IMR-90 (cell line): ENCODE measurements at regions not wholly inside any gene's neighbourhood (a gene's known extent, or its start where the extent isn't known, plus 50 kb on each side); places are given as distances from the start of the nearest gene placed in this dataset.

ENCODE experiments used
- ATAC-seq: fragments of 200-7000 bp; cut with Tn5 transposase; 2 replicates; pipeline ENCODE4 v1.9.1; 2020; ENCODE audit warnings: low read depth, mild to moderate bottlenecking, moderate library complexity
- BruUV-seq: library from RNA; stranded (reverse); fragments of 400-500 nt; replicated peaks from 2 replicates; lab custom pipeline; 2021; lab: Mats Ljungman, UMichigan
- CTCF ChIA-PET: fragments of 300-600 bp; formaldehyde crosslinking; extraction: SDS; loops from one replicate; lab custom pipeline; 2021; ENCODE audit warnings: antibody characterized with exemption; lab: Yijun Ruan, JAX
- POLR2A ChIA-PET: fragments of 300-600 bp; sonication (Branson Sonifier 250); formaldehyde crosslinking; loops from one replicate; lab custom pipeline; 2022; ENCODE audit warnings: antibody characterized with exemption; ENCODE audit not compliant: unreplicated experiment; lab: Charles Lee
- DNase-seq: peaks from one replicate; pipeline ENCODE4 v3.0.0; 2013
- H2AFZ ChIP-seq: replicated peaks from 2 replicates; pipeline ENCODE3; 2013; ENCODE audit warnings: low read length, mild to moderate bottlenecking; ENCODE audit not compliant: poor library complexity
- H2AK5ac ChIP-seq: 2 replicates; pipeline ENCODE4 v1.6.1; 2013; ENCODE audit warnings: low read depth, low read length, inconsistent platforms
- H2AK9ac ChIP-seq: replicated peaks from 2 replicates; pipeline ENCODE3; 2013; ENCODE audit warnings: mild to moderate bottlenecking, low read depth, low read length, moderate library complexity; ENCODE audit not compliant: poor library complexity
- H2BK120ac ChIP-seq: 2 replicates; pipeline ENCODE4 v1.6.1; 2013; ENCODE audit warnings: low read depth, low read length, inconsistent platforms
- H2BK15ac ChIP-seq: 3 replicates; pipeline ENCODE4 v1.6.1; 2013; ENCODE audit warnings: low read depth, low read length, inconsistent platforms
- H2BK20ac ChIP-seq: 2 replicates; pipeline ENCODE4 v1.6.1; 2013; ENCODE audit warnings: low read depth, mild to moderate bottlenecking, inconsistent platforms, low read length, moderate library complexity
- H2BK5ac ChIP-seq: 2 replicates; pipeline ENCODE4 v1.6.1; 2013; ENCODE audit warnings: mild to moderate bottlenecking, low read depth, low read length, inconsistent platforms; ENCODE audit not compliant: poor library complexity, severe bottlenecking
- H3K14ac ChIP-seq: replicated peaks from 2 replicates; pipeline ENCODE4 v1.6.1; 2013; ENCODE audit warnings: low read depth, low read length, inconsistent platforms
- H3K18ac ChIP-seq: 2 replicates; pipeline ENCODE4 v1.6.1; 2013; ENCODE audit warnings: low read depth, low read length, control low read depth
- H3K23ac ChIP-seq: 2 replicates; pipeline ENCODE4 v1.6.1; 2013; ENCODE audit warnings: low read depth, low read length, inconsistent platforms
- H3K27ac ChIP-seq: 2 replicates; pipeline ENCODE4 v1.5.1; 2013; ENCODE audit warnings: mild to moderate bottlenecking, control low read depth, low read length; ENCODE audit not compliant: insufficient read depth
- H3K27me3 ChIP-seq: 2 replicates; pipeline ENCODE4 v1.6.1; 2013; ENCODE audit warnings: low read length; ENCODE audit not compliant: control insufficient read depth, insufficient read depth
- H3K36me3 ChIP-seq: 2 replicates; pipeline ENCODE4 v1.6.1; 2013; ENCODE audit warnings: low read length, mixed read lengths; ENCODE audit not compliant: control insufficient read depth, insufficient read depth
- H3K4ac ChIP-seq: 2 replicates; pipeline ENCODE4 v1.6.1; 2013; ENCODE audit warnings: low read depth, low read length, inconsistent platforms
- H3K4me1 ChIP-seq: 2 replicates; pipeline ENCODE4 v1.6.1; 2013; ENCODE audit warnings: low read length, mixed read lengths; ENCODE audit not compliant: control insufficient read depth, insufficient read depth
- H3K4me2 ChIP-seq: 2 replicates; pipeline ENCODE4 v1.6.1; 2013; ENCODE audit warnings: low read depth, mild to moderate bottlenecking, control low read depth, low read length, moderate library complexity
- H3K4me3 ChIP-seq: 2 replicates; pipeline ENCODE4 v1.5.1; 2013; ENCODE audit warnings: low read depth, mild to moderate bottlenecking, control low read depth, low read length, moderate library complexity; ENCODE audit not compliant: insufficient read depth
- H3K56ac ChIP-seq: 2 replicates; pipeline ENCODE4 v1.6.1; 2013; ENCODE audit warnings: low read length, inconsistent platforms; ENCODE audit not compliant: insufficient read depth; ENCODE audit errors: extremely low read depth
- H3K79me1 ChIP-seq, 2 experiments: 2 replicates each; pipeline ENCODE4 v1.6.1; 2013; ENCODE audit warnings: low read length in 2 of 2, inconsistent platforms in 1 of 2, low read depth in 1 of 2
- H3K9ac ChIP-seq: 2 replicates; pipeline ENCODE4 v1.6.1; 2013; ENCODE audit warnings: low read depth, low read length, control low read depth
- H3K9me1 ChIP-seq: 2 replicates; pipeline ENCODE4 v1.6.1; 2013; ENCODE audit warnings: low read length, inconsistent platforms; ENCODE audit not compliant: insufficient read depth
- H3K9me3 ChIP-seq: 2 replicates; pipeline ENCODE4 v1.6.1; 2013; ENCODE audit warnings: low read length; ENCODE audit not compliant: control insufficient read depth, insufficient read depth
- H4K20me1 ChIP-seq: 2 replicates; pipeline ENCODE4 v1.6.1; 2013; ENCODE audit warnings: low read length, inconsistent platforms; ENCODE audit not compliant: insufficient read depth
- H4K5ac ChIP-seq: 2 replicates; pipeline ENCODE4 v1.6.1; 2013; ENCODE audit warnings: mild to moderate bottlenecking, low read depth, low read length, control low read depth
- H4K8ac ChIP-seq, 2 experiments: 2 replicates each; pipeline ENCODE4 v1.6.1; 2013; ENCODE audit warnings: low read depth in 2 of 2, low read length in 2 of 2, control low read depth in 1 of 2, inconsistent platforms in 1 of 2
- H4K91ac ChIP-seq: 2 replicates; pipeline ENCODE4 v1.6.1; 2013; ENCODE audit warnings: low read depth, low read length, inconsistent platforms; ENCODE audit not compliant: insufficient read depth
- BHLHE40 ChIP-seq: fragments of 150-350 bp; IDR thresholded peaks from 2 replicates; pipeline ENCODE4 v1.6.1; 2016; ENCODE audit warnings: mild to moderate bottlenecking, low read depth, low read length
- CEBPB ChIP-seq: IDR thresholded peaks from 2 replicates; pipeline ENCODE4 v1.6.1; 2012; ENCODE audit warnings: low read depth, low read length, improper control_type of control experiment
- CHD1 ChIP-seq: IDR thresholded peaks from 2 replicates; pipeline ENCODE4 v1.6.1; 2012; ENCODE audit warnings: low read depth, low read length, improper control_type of control experiment
- CTCF ChIP-seq: conservative IDR thresholded peaks from 2 replicates; pipeline ENCODE4 v1.5.1; 2012; ENCODE audit warnings: mild to moderate bottlenecking, low read depth, low read length, improper control_type of control experiment
- ELK1 ChIP-seq: fragments of 150-350 bp; IDR thresholded peaks from 2 replicates; pipeline ENCODE4 v1.6.1; 2016; ENCODE audit warnings: low read depth, mild to moderate bottlenecking, low read length, moderate library complexity, borderline replicate concordance
- MAFK ChIP-seq: IDR thresholded peaks from 2 replicates; pipeline ENCODE4 v1.6.1; 2012; ENCODE audit warnings: low read depth, low read length, improper control_type of control experiment
- MAZ ChIP-seq: IDR thresholded peaks from 2 replicates; pipeline ENCODE4 v1.6.1; 2012; ENCODE audit warnings: low read depth, mild to moderate bottlenecking, low read length, improper control_type of control experiment, moderate library complexity, borderline replicate concordance
- MXI1 ChIP-seq: IDR thresholded peaks from 2 replicates; pipeline ENCODE4 v1.6.1; 2012; ENCODE audit warnings: low read depth, mild to moderate bottlenecking, low read length, moderate library complexity, borderline replicate concordance
- NFE2L2 ChIP-seq: fragments of 150-350 bp; IDR thresholded peaks from 2 replicates; pipeline ENCODE4 v1.6.1; 2016; ENCODE audit warnings: low read depth, mild to moderate bottlenecking, low read length
- POLR2A ChIP-seq: IDR thresholded peaks from 2 replicates; pipeline ENCODE4 v1.6.1; 2012; ENCODE audit warnings: mild to moderate bottlenecking, low read depth, low read length
- RAD21 ChIP-seq: IDR thresholded peaks from 2 replicates; pipeline ENCODE4 v1.6.1; 2012; ENCODE audit warnings: low read length, improper control_type of control experiment
- RCOR1 ChIP-seq: IDR thresholded peaks from 2 replicates; pipeline ENCODE4 v1.6.1; 2012; ENCODE audit warnings: mild to moderate bottlenecking, low read length, improper control_type of control experiment; ENCODE audit not compliant: insufficient replicate concordance
- RFX5 ChIP-seq: IDR thresholded peaks from 2 replicates; pipeline ENCODE4 v1.8.0; 2012; ENCODE audit warnings: low read depth, mild to moderate bottlenecking, low read length, moderate library complexity
- SMC3 ChIP-seq: fragments of 150-350 bp; IDR thresholded peaks from 2 replicates; pipeline ENCODE4 v1.6.1; 2016; ENCODE audit warnings: low read depth, mild to moderate bottlenecking, antibody characterized with exemption, low read length, moderate library complexity
- USF2 ChIP-seq: fragments of 150-350 bp; IDR thresholded peaks from 2 replicates; pipeline ENCODE4 v1.6.1; 2017; ENCODE audit warnings: mild to moderate bottlenecking, antibody characterized with exemption, low read length, low read depth
- WGBS, 2 experiments: methylation state at CpG; one replicate each; pipeline versions ENCODE4 v1.1.5 to v1.1.7; 2013; ENCODE audit warnings: missing lambda C conversion rate in 2 of 2; ENCODE audit not compliant: insufficient read length in 1 of 2; ENCODE audit errors: extremely low coverage in 2 of 2; 5-methylcytosine and 5-hydroxymethylcytosine counted together
- dilution Hi-C: fragments of 300-500 bp; cut with HindIII; formaldehyde crosslinking; loops from one replicate; pipeline ENCODE4 v1.14.3; 2018; ENCODE audit warnings: low sequenced_read_pairs; ENCODE audit not compliant: unreplicated experiment
- in situ Hi-C: fragments of 300-500 bp; cut with MboI; formaldehyde crosslinking; loops from 3 replicates; pipeline ENCODE4 v1.14.3; 2019; ENCODE audit warnings: low sequenced_read_pairs, inconsistent platforms, mixed read lengths
- intact Hi-C: fragments of 100-400 bp; cut with micrococcal nuclease; formaldehyde crosslinking; loops from 2 replicates; pipeline ENCODE4 v1.10.0; 2022

- Histone ChIP-seq H3K9me1 (0 out of 2 replicates have a peak, but pooled peaks cover 2% of the 10 kb centered on the region), H2BK120ac (no peak overlapping the region), H3K4me3 (no peak overlapping the region), H2AK9ac (peak overlapping the region; percentile 37), H3K79me1 (no peaks in the 10 kb centered on the region), H2BK20ac (no peak overlapping the region), H3K18ac (no peak overlapping the region), H2AK5ac (no peak overlapping the region), H3K36me3 (no peaks in the 10 kb centered on the region), H2BK5ac (no peak overlapping the region), H3K9me3 (no peaks in the 10 kb centered on the region), H2AFZ (peak overlapping the region; percentile 24), H4K91ac (no peak overlapping the region), H3K14ac (no peak overlapping the region), H3K23ac (no peak overlapping the region), H3K4ac (no peak overlapping the region), H3K27me3 (peaks cover 11% of the 10 kb centered on the region), H2BK15ac (no peak overlapping the region), H4K8ac (no peak overlapping the region), H3K56ac (no peak overlapping the region), H4K20me1 (no peaks in the 10 kb centered on the region), H3K4me1 (no peaks in the 10 kb centered on the region), H3K9ac (no peak overlapping the region), H4K5ac (no peak overlapping the region), H3K4me2 (no peak overlapping the region), H3K27ac (no peak overlapping the region)
- in situ Hi-C loops = no loop called here
- no peak for DNase-seq
- TF ChIP-seq NFE2L2 (no peak), SMC3 (no peak), CEBPB (no peak), MAZ (no peak), POLR2A (no peak), BHLHE40 (no peak), CHD1 (no peak), MAFK (no peak), RCOR1 (no peak), ELK1 (no peak), CTCF (no peak), MXI1 (no peak), USF2 (no peak), RFX5 (no peak), RAD21 (no peak)
- no TSS peak for BruUV-seq
- CTCF ChIA-PET = interaction anchor here (0.6 kb wide), 1 partner anchor 517 kb away, joined by 3 read pairs; the partner anchor contains the start of gene CANT1
- WGBS, 2 experiments = 46% methylated on average over 13 of the region's 22 CpGs; no CpG with 5 or more reads in 1 of the 2 experiments
- no peak for ATAC-seq
- intact Hi-C loops = no loop called here
- dilution Hi-C loops = no loop called here
- POLR2A ChIA-PET = no interaction called here
These were observed 84.8 kb downstream of the RBFOX3 start for GRCh38 chr17:79525793-79526677.
